Inflammatory macrophage treated with lipopolysaccharide for 1 hour (primary cell): ENCODE measurements at regions not wholly inside any gene's neighbourhood (a gene's known extent, or its start where the extent isn't known, plus 50 kb on each side); places are given as distances from the start of the nearest gene placed in this dataset.

Experiments used
- DNase-seq, 2 donors: peaks; one replicate each; pipeline ENCODE4 v3.0.0-alpha.2; 2020 to 2022

DNA sequence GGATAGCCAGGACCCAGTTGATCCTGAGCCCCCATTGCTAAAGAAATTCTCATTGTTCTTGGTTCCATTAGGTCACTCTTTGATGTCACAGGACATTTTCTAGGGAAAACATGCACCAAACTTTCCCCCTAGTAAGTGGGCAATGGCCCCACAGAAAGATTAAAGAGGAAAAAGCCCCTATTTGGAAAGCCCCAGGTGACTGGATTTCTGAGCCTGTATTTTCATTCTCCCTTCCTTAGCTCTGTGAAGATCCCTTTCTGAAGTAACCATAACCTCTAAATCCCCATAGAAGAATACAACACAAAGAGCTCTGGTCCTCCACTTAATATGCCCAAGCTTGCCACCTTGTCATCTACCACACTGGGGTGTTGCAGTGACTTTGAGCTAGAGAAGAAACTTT, 232.3 kb upstream of the FGGY start:
- DNase-seq: peak in 1 of 2 donors; percentile 30

DNA sequence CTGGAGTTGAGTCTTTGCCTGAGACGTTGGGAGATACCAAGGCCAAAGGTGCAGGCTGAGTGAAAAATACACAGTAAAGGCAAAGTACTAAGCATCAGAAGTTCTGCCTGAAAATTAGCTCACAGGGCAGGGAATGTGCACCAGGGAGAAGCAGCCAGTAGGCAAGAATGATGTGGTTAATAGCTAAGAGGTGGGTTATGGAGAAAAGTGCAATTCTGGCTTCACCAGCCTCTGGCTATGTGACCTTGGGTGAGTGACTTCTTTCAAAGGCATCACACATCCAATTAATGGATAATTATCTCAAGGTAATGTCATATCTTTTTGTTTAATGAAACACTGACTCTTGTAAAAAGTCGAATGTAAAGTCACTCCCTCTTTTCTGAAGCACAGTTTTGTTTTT, 230.7 kb upstream of the FGGY start:
- no peak for DNase-seq

DNA sequence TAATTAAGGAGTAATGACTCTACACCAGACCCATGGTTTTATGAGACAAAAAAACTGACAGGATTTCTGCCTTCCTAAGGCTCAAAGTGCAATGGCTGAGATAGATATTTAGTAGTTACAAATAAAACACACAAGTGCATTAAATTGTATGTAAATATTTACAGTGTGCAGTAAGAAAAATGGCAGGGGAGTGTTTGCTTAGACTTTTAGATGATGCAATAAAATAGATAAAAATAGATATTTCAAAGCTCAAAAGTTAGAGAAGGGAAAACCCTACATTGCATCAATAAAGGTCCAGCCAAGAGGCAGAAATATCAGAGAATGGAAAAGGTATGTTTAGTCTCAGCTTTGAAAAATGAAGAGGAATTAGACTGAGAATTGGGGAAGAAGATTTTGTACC, 226.3 kb upstream of the FGGY start:
- peak; percentile 38 to 55 for DNase-seq

DNA sequence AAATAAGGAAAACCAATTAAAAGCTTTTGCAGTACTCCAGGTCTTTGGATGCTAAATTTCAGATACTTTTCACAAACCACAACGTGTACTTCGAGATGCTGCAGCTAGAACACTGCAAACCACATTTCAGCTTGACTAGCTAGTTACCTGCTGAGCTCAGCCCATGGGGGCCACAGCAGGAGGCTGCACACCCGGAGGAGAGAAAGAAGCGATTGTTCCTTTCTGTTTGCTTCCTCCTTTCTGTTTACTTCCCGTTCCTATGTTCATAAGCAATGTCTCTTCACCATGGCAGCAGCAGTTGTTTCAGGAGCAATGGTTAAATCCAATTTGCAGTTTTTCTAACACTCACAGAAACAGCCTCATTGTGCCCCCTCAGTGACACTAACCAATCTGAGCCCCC, 225.6 kb upstream of the FGGY start:
- peak; percentile 42 to 46 for DNase-seq

DNA sequence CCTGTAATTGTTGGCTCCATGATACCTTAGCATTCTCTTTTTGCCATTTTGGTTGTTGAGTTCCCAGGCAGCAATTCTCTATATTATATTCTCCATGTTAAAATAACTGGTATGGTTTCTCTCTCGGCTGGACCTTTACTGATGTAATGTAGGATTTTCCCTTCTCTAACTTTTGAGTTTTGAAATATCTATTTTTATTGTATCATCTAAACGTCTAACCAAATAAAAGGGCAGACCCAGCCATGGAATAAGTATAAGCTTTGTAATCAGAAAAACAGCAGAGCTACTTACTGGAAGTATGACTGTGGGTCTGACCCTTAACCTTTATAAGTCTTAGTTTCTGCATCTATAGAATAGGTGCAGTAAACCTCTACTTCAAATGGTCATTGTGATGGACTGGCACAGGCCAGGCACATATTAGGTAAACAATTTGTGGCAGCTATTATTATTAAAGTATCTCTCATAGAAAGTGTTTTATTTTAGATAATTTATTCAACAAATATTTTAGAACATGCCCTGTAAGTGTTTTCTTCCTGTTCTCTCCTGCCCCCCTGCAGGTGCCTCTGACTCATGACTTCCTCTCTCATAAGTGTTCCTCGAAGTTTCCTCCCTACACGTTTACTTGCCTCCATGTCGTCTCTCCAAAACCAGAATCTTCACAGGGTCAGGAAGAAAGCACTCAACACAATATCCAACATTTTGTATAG, 224.9 kb upstream of the FGGY start:
- peak; percentile 47 to 66 for DNase-seq

DNA sequence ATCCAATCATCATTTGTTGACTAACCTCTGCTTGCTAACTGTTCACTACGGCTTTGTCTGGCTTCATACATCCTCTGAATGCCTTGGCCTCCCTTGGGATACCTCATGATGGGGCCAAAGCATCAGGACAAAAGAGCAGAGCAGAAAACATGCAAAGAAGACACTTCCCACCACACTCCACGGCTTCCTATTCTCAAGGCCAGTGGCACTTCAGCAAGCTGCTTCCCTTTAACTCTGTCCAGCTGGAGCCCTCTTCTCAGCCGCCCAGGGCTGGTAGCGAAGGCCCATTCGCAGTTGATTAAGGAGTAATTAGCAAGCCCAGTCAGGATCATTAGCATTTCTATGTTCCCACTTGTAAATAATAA, 224.3 kb upstream of the FGGY start:
- DNase-seq: peak in 1 of 2 donors; percentile 8

DNA sequence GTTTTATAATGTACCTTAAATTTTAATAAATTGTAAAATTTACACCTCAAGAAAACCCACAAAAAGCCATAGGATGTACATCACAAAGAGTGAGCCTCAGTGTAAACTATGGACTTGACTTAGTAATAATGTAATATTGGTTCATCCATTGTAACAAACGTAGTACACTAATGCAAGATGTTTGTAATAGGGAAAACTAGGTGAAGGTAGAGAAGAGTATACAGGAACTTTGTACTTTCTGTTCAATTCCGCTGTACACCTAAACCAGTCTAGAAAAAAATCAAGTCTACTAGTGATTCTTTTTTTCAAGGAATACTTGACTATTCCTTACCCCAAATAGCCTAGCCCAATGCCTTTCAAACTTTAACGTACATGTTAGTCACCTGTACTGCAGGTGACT, 222.3 kb upstream of the FGGY start:
- DNase-seq: no peak

DNA sequence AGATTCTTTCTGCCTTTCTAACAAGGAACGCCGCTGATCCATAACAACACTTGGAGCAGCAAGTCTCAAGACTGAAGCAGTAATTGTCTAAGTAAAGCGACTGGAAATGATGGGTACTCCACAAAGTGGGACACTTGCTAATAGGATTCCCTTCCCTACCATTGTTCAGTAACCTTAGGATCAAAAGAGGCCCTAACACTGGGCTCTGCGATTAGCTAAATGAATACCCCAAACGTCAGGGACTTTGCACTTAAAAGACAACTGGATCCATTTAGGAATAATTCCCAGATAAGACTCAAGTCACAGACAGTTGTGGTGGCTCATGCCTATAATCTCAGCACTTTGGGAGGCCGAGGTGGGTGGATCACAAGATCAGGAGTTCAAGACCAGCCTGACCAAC, 221.9 kb upstream of the FGGY start:
- no peak for DNase-seq

DNA sequence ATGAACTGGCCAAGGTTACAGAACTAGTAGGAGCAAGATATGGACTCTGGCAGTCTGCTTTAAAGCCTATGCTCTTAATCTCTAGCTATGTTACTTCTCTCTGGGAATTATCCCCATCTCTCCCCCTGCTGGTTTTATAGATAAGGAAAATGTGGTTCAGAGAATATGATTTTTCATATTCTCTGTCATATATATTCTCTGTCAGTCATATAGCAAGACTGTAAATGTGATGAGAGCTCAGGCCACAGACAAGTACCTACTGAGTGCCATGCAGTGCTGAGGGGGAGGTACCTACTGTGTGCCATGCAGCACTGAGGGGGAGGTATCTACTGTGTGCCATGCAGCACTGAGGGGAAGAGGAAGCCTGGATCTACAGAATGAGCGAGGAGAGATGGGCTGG, 220.3 kb upstream of the FGGY start:
- DNase-seq: no peak

DNA sequence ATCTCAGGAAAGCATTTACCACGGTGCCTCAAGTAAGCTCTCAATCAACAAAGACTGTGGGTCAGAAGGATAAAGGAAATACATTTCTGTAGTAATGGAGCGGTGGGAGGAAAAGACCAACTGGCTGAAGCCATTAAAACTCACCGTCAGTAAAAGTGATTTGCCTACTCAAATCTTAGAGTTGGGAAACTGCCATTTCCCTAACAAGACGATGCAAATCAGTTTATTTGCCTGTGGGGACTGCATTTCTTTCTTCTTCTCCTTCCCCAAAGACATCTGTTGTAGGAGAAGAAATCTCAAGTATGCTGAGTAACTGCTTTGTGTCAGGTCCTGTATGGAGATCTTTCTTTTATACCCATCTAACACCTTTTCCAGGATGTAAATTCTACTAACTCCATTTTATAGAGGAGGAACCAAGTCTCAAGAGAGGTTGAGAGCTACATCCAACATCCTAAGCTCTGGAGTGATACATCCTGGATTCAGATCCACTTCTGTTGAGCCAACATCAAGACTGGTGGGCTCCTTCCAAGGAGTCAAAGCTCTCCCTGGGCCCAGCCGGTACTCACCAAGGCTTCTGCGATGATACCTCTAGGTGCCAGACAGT, 219.3 kb upstream of the FGGY start:
- DNase-seq: peak; percentile 34 to 47

DNA sequence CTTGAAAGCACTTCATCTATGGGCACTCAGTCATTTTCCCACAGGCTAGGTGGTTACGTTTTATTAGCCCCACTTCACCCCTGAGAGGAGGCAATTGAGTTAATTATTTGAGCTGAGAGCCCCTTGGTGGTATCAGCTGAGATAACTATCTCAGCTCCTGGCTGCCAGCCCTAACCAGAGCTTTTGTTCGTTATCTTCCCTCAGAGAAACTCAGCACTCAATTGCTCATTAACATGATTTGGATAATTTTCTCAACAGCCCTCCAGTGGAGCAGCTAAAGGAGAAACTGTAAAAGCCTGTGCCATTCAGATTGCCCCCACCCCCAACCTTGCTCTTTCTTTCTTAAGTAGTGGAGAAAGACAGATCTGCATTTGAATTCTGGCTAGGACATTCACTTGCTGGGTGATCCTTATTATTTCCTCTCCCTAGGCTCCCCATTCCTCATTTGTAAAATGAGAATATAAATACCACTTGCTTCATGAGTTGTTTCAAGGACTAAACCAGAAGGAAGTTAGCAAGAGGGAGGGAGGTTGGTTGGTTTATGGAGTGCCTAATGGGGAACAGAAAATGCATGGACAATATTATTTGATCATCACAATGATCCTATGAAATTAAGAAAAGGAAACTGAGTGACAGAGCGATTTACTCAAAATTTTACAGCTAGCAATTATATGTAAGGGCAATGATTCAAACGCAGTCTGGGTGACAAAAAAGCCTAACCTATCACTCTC, 218.7 kb upstream of the FGGY start:
- DNase-seq: peak; percentile 38 to 56

DNA sequence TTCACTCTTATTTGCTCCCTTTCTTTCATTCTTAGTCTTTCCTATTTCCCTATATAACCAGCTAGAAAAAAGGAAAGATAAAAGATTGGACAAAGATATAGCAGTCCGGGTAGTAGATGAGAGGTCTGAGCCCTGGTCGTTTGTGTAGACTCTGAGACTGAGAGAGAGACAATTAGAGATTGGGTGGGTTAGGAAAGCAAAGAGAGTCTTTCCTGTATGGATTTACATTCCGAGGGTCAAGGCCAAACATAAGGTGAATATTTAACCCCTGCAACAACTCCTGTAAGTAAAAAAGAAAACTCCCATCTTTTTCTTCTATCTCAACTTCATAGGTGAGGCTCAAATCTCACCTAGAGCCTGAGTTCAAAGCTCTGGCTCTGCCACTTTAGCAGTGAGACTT, 218.0 kb upstream of the FGGY start:
- DNase-seq: no peak

DNA sequence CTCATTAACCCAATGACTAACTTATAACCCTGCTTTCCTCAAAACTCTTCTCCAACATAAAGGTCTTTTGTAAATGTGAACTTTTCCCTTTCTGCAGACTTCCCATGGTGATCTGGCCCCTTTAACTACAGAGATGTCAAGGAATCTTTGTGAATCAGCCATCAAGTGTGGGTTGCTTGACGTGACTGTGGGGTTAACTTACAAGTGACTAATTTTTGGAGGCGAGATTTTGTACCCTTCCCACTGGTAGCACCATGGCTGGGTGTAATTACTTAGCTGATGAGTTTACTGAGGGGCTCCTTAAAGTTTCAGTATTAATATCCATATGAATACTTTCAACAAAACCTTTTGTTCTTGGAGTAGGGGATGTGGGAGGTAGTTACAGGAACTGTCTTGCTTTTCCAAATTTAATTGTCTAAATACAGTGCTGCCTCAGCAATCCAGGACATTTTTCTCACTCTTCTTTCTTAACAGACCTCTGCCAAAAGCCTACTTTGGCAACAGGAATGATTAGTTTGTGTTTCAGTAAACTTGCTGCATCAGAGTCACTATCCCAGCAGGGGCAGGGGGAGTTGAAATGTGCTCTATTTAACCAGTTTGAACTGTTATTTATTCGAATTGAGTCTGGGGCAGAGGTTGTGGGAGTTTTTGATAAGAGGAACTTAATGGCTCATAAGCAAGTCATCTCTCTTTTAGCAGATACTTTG, 217.3 kb upstream of the FGGY start:
- DNase-seq: peak; percentile 36 to 79

DNA sequence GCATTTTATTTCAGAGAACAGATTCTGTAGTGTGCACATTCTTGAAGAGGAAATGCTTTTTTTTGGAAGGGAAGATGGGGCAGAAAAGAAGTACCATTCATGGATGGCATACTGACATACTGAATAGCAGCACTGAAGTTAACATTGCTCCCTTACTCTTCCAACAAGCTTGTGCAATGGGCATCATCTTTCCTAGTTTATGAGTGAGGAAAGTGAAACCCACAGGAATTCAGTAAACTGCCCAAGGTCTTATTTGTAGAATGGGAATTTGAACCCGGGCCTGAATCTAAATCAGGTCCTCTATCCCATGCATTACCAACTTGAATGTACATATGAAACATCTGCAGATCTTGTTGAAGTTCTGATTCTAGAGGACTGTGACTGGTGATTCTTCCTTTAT, 215.7 kb upstream of the FGGY start:
- DNase-seq: no peak

DNA sequence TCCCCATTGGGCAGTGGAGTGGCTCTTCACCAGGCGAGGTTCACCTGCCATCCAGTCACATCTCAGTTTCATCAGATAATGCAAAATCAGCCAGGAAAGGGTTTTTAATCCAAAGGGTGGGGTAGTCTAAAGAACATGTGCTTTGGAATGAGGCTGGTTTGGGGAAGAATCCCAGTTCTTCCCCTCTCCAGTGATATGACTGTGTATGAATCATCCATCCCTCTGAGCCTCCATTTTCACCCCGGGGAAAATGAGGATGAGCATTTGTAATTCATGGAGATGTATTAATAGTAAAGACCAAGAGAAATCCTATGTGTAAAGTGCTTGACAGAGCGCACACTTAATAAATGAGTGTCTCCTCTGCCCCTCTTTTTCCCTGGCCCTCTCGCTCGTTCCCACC, 215.1 kb upstream of the FGGY start:
- DNase-seq: no peak

DNA sequence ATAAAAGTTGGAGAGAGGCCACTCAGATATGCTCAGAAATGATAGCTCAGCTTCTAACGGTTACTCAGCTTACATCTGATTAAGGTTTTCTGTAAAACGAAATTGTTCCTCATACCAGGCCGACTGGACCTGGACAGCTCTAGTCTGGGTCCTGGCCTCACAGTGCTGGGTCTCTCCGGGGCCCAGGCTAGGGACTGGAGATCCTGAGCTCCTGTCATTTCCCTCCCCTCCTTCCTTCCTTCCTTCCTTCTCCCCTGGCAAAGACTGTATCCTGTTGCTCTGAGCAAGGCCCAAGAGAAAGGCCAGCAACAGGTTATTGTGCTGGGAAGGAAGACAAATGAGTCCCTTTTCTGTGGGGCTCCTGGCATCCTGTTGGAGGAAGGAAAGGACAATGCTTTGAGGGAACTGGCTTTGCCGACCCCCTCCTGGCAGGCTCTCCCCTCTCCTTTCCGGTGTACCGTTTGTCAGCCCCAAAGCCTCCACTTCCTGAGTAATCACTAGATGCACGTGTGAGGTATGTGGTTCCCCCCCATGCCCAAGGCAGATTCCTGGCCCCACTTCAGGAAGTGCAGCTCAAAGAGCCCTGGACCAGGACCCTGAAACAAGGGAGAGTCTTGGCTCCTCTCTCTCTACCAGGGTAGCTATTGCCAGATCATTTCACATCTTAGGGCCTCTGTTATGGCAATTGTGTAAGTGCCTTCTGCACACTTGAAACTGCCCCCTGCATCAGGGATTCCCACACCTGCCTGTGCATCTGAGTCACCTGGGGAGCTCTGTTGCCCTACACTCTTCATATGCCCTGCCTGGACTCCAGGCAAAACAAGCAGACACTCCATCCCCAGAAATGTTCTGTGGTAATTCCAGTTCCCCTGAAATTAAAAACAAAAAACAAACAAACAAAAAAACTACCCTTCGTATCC, 212.7 kb upstream of the FGGY start:
- DNase-seq: no peak

DNA sequence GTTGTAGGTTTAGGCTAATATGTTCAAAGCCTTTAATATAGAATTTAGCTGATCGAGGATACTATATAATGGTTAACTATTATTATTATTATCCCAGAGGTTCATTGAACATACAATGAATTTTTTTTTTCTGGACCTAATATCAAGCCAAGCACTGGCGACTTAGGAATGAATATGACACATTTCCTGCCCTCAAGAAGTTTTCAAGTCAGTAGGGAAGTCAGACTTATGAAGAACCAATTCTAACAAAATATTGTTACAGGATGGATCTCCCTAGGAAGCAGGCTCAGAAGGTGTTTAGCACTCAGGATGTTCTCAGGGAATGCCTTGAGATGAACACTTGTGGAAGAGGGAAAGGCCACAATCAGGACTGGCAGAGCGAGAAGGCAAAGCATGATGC, 211.8 kb upstream of the FGGY start:
- DNase-seq: no peak

DNA sequence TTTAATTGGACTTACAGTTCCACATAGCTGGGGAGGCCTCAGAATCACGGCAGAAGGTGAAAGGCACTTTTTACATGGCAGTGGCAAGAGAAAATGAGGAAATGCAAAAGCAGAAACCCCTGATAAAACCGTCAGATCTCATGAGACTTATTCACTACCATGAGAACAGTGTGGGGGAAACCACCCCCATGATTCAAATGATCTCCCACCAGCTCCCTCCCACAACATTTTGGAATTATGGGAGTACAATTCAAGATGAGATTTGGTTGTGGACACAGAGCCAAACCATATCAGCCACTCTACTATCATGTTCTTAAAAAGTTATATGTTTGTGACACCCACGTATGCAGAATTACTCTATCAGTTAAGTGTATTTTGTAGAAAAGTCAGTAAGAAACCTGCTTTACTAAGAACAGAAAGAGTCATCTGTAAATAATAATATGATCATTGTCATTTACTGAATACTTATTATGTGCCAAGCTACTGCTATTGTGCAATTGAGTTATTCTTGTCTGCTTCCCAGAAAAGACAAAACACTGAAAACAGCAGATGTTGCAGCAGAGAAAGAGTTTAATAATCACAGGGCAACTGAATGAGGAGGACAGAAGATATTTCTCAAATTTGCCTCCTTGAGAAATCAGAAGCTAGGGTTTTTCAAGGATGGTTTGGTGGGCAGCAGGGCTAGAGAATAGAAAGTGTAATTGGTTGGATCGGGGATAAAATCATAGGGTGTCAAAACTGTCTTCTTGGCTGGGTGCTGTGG, 207.7 kb upstream of the FGGY start:
- DNase-seq: peak; percentile 19 to 75

DNA sequence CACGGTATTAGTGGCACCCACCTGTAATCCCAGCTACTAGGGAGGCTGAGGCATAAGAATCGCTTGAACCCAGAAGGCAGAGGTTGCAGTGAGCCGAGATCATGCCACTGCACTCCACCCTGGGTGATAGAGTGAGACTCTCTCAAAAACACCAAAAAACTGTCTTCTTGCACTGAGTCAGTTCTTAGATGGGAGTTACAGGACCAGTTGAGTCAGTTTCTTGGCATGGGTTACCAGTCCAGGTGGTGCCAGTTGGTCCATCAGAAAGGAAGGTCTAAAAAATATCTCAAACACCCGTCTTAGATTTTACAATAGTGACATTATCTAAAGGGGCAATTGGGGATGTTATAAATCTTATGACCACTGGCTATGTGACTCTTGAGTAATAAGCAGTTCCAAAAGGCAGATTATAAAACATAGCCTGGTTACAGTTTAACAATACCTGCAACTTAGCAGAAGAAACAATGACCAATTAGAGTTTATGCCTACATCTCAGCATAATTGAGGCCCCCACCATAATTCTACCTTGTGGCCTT, 206.9 kb upstream of the FGGY start:
- no peak for DNase-seq

DNA sequence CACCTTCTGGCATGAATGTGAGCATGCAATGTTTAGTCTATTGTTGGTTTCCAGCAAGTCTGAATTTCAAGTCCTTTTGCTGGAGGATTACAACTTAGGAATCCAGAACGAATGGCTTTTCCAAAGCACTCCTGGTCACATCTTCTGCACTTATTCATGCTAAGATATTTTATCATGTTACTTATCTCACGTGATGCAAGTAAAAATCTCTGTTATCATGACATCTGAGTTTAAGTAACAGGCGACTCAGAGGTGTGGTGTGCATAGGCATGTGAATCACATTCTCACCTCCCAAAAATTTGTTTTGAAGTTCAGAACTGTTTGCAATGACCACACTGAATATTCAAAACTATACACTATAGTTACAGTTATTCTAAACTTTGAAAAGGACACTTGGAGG, 204.8 kb upstream of the FGGY start:
- DNase-seq: no peak

DNA sequence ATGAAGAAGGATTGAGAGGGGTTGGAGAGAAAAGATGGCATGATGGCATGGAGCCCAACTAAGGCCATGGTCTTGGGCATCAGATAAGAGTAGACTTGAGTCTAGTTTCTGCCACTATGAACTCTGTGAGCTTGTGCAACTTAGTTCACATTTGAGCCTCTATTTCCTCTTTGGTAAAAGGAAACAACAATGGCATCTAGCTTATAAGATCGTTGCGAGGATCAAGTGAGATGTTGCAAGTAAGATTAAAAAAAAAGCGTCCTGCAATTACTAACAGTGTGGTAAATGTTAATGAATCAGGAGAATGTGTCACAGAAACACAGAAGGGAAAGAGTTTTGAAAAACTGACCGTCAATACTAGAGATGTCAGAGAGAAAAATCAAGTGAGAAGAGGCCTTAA, 202.9 kb upstream of the FGGY start:
- peak; percentile 60 for DNase-seq

DNA sequence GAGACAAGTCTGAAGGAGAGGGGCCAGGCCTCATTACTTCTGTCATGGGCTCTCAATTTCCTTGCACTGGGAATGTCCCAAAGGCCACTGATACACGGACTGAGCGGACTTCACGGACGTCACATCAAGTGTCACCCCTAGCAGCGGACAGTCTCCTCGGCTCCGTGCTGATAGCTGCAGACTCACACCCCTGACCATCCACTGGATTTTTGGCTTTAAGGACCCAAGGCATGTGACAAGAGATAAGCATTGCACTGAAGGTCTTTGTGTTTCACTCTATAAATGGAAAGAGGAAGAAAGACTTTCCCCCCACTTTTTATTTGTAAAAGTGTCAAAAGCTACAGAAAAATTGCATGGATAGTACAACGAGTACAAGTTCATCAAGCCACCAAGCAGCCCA, 200.4 kb upstream of the FGGY start:
- DNase-seq: peak in 1 of 2 donors; percentile 6
